ENCODE measurements at regions not wholly inside any gene's neighbourhood (a gene's known extent, or its start where the extent isn't known, plus 50 kb on each side); places are given as distances from the start of the nearest gene placed in this dataset.
"Not testable (repeated sequence)": the region's sequence is repeated elsewhere in the genome, so short reads cannot be mapped to it uniquely, and the experiment has no call there.

DNA sequence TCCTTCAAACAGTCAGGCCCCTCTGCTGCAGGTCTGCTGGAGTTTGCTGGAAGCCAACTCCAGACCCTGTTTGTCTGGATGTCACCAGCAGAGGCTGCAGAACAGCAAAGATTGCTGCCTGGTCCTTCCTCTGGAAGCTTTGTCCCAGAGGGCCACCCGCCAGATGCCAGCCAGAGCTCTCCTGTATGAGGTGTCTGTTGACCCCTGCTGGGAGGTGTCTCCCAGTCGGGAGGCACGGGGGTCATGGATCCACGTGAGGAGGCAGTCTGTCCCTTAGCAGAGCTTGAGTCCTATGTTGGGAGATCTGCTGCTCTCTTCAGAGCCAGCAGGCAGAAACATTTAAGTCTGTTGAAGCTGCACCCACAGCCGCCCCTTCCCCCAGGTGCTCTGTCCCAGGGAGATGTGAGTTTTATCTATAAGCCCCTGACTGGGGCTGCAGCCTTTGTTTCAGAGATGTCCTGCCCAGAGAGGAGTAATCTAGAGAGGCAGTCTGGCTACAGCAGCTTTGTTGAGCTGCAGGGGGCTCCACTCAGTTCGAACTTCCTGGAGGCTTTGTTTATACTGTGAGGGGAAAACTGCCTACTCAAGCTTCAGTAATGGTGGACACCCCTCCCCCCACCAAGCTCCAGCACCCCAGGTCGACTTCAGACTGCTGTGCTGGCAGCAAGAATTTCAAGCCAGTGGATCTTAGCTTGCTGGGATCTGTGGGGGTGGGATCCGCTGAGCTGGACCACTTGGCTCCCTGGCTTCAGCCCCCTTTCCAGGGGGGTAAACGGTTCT is 72.1 kb downstream of the OGFRL1 start:
- H3K4me1 ChIP-seq (ENCODE audit: control insufficient read depth in 2 of 2, insufficient read depth in 2 of 2, low read length in 2 of 2); H3K27ac ChIP-seq (ENCODE audit: low read depth in 1 of 2, low read length in 1 of 2); H3K4me3 ChIP-seq (ENCODE audit: low read length in 2 of 2); H3K36me3 ChIP-seq (ENCODE audit: control insufficient read depth in 2 of 2, insufficient read depth in 2 of 2, low read length in 1 of 2); H3K9me3 ChIP-seq (ENCODE audit: control insufficient read depth in 2 of 2, insufficient read depth in 1 of 2, low read length in 1 of 2); DNase-seq (ENCODE audit: low read depth in 6 of 9, low spot score in 9 of 9); H3K27me3 ChIP-seq (ENCODE audit: control insufficient read depth in 2 of 2, insufficient read depth in 1 of 2, low read length in 1 of 2): not testable (repeated sequence)
- WGBS, result 95% methylated on average over 9 of the region's 9 CpGs

DNA sequence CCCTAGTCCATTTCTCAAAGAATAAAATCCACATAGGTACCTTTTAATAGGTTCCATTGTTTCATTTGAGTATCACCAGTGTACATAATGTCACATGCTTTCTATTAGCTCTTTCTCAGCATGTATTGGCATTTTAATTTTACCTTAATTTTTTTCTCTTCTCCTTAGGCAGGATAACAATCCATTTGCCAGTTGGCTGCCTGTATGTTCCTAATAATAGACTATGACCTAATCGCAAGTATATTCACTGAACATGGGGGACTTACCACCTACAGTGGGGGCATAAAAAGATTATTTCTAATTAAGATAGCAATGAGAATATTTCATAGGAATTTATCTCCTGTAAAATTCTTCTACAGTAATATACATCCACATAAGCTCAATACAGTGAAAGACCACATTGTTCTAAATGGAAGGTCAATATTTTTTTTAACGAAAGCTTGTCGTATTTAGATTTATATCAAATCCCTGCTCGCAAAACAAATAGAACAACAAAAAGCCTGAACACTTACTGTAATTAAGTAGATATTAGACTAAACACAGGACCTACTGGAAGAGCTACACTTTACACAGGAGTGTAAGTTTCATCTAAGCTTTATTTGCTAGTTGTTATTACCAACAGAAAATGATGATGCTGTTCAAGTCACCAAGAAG is 76.4 kb downstream of the OGFRL1 start:
- H3K27ac ChIP-seq (ENCODE audit: low read depth in 1 of 2, low read length in 1 of 2), result no peak overlapping the region
- no peak for DNase-seq (ENCODE audit: low read depth in 6 of 9, low spot score in 9 of 9)
- WGBS, result 97% methylated on average over 4 of the region's 4 CpGs

DNA sequence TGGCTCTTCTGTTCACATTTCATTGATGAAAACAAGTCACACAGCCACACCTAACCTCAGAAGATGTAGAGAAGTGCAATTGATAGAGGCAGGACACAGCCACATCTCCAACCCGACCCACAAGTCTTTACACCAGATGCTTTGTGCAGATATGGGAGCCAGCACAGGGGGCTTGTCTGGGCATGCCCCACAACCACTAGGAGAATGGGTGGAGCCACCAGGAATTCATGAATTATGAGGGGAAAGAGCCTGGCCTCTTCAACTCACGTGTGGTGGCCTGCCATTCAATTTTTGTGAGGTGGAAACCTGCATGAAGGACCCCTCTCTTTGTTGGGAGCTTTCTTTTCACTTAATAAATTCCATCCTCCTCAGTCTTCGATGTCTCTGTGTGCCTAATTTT is 79.1 kb downstream of the OGFRL1 start:
- no peak for DNase-seq (ENCODE audit: low read depth in 6 of 9, low spot score in 9 of 9)
- WGBS, result 60% methylated on average over 3 of the region's 3 CpGs
- Histone ChIP-seq H3K27ac (ENCODE audit: low read depth in 1 of 2, low read length in 1 of 2) (no peak overlapping the region), H3K4me3 (ENCODE audit: low read length in 2 of 2) (no peak overlapping the region), H3K36me3 (ENCODE audit: control insufficient read depth in 2 of 2, insufficient read depth in 2 of 2, low read length in 1 of 2) (no peaks in the 10 kb centered on the region), H3K27me3 (ENCODE audit: control insufficient read depth in 2 of 2, insufficient read depth in 1 of 2, low read length in 1 of 2) (no peaks in the 10 kb centered on the region), H3K9me3 (ENCODE audit: control insufficient read depth in 2 of 2, insufficient read depth in 1 of 2, low read length in 1 of 2) (no peaks in the 10 kb centered on the region), H3K4me1 (ENCODE audit: control insufficient read depth in 2 of 2, insufficient read depth in 2 of 2, low read length in 2 of 2) (no peaks in the 10 kb centered on the region)

More for the DNA sequence above, 76.4 kb downstream of the OGFRL1 start:
- Histone ChIP-seq H3K36me3 (ENCODE audit: control insufficient read depth in 2 of 2, insufficient read depth in 2 of 2, low read length in 1 of 2) (no peaks in the 10 kb centered on the region), H3K9me3 (ENCODE audit: control insufficient read depth in 2 of 2, insufficient read depth in 1 of 2, low read length in 1 of 2) (no peaks in the 10 kb centered on the region), H3K4me1 (ENCODE audit: control insufficient read depth in 2 of 2, insufficient read depth in 2 of 2, low read length in 2 of 2) (no peaks in the 10 kb centered on the region), H3K27me3 (ENCODE audit: control insufficient read depth in 2 of 2, insufficient read depth in 1 of 2, low read length in 1 of 2) (no peaks in the 10 kb centered on the region), H3K4me3 (ENCODE audit: low read length in 2 of 2) (no peak overlapping the region)

- 95% methylated on average over 2 of the region's 2 CpGs for WGBS
- Histone ChIP-seq H3K9me3 (ENCODE audit: control insufficient read depth in 2 of 2, insufficient read depth in 1 of 2, low read length in 1 of 2) (no peaks in the 10 kb centered on the region), H3K4me3 (ENCODE audit: low read length in 2 of 2) (no peak overlapping the region), H3K4me1 (ENCODE audit: control insufficient read depth in 2 of 2, insufficient read depth in 2 of 2, low read length in 2 of 2) (no peaks in the 10 kb centered on the region), H3K27ac (ENCODE audit: low read depth in 1 of 2, low read length in 1 of 2) (no peak overlapping the region), H3K27me3 (ENCODE audit: control insufficient read depth in 2 of 2, insufficient read depth in 1 of 2, low read length in 1 of 2) (no peaks in the 10 kb centered on the region), H3K36me3 (ENCODE audit: control insufficient read depth in 2 of 2, insufficient read depth in 2 of 2, low read length in 1 of 2) (no peaks in the 10 kb centered on the region)
- DNase-seq (ENCODE audit: low read depth in 6 of 9, low spot score in 9 of 9), result no peak
Measured at GRCh38 chr6:71368284-71368683, 79.7 kb downstream of the OGFRL1 start.

GRCh38 chr6:71371559-71371958 is 82.9 kb downstream of the OGFRL1 start:
- no peaks in the 10 kb centered on the region for H3K4me1 ChIP-seq (ENCODE audit: control insufficient read depth in 2 of 2, insufficient read depth in 2 of 2, low read length in 2 of 2)
- H3K27ac ChIP-seq (ENCODE audit: low read depth in 1 of 2, low read length in 1 of 2), result no peak overlapping the region
- H3K9me3 ChIP-seq (ENCODE audit: control insufficient read depth in 2 of 2, insufficient read depth in 1 of 2, low read length in 1 of 2), result no peaks in the 10 kb centered on the region
- 93% methylated on average over 1 of the region's 1 CpG for WGBS
- no peak overlapping the region for H3K4me3 ChIP-seq (ENCODE audit: low read length in 2 of 2)
- no peaks in the 10 kb centered on the region for H3K27me3 ChIP-seq (ENCODE audit: control insufficient read depth in 2 of 2, insufficient read depth in 1 of 2, low read length in 1 of 2)
- no peaks in the 10 kb centered on the region for H3K36me3 ChIP-seq (ENCODE audit: control insufficient read depth in 2 of 2, insufficient read depth in 2 of 2, low read length in 1 of 2)
- no peak for DNase-seq (ENCODE audit: low read depth in 6 of 9, low spot score in 9 of 9)

DNA sequence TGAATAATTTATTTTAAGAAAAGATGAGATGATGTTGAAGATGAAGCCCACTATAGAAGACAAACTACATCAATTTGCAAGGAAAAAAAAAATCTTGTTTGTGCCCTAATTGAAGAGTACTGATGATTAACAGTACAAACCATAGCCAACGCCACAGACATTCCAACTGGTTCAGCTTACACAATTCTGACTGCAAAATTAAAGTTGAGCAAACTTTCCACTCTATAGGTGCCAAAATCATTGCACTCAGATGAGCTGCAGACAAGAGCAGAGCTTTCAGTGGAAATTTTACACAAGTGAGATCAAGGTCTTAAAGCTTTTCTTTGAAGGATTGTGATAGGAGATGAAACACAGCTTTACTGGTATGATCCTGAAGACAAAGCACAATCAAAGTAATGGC is 85.3 kb downstream of the OGFRL1 start:
- H3K9me3 ChIP-seq (ENCODE audit: control insufficient read depth in 2 of 2, insufficient read depth in 1 of 2, low read length in 1 of 2), result no peaks in the 10 kb centered on the region
- no peaks in the 10 kb centered on the region for H3K27me3 ChIP-seq (ENCODE audit: control insufficient read depth in 2 of 2, insufficient read depth in 1 of 2, low read length in 1 of 2)
- WGBS, result 95% methylated on average over 1 of the region's 1 CpG
- no peak overlapping the region for H3K4me3 ChIP-seq (ENCODE audit: low read length in 2 of 2)
- no peak overlapping the region for H3K27ac ChIP-seq (ENCODE audit: low read depth in 1 of 2, low read length in 1 of 2)
- DNase-seq (ENCODE audit: low read depth in 6 of 9, low spot score in 9 of 9), result no peak
- H3K36me3 ChIP-seq (ENCODE audit: control insufficient read depth in 2 of 2, insufficient read depth in 2 of 2, low read length in 1 of 2), result no peaks in the 10 kb centered on the region
- H3K4me1 ChIP-seq (ENCODE audit: control insufficient read depth in 2 of 2, insufficient read depth in 2 of 2, low read length in 2 of 2), result no peaks in the 10 kb centered on the region

DNA sequence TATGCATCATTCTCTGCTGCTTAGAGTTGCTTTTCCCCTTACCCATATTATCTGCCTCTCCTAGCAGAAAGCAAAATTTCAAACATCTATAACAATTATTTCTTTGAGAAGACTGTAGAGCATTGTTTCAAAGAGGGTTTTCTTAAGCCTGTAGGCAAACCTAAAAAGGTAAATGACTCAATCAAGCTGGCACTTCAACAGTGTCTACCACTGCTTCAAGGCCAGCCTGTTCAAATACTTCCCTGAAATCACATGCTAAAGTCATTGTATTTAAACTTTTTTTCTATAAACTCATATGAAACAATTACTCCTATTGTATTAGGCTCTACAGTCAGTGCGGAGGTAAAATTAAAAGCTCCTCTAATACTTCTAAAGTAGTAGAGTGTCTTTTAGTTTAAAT is 87.1 kb downstream of the OGFRL1 start:
- 100% methylated on average over 1 of the region's 1 CpG for WGBS
- no peaks in the 10 kb centered on the region for H3K4me1 ChIP-seq (ENCODE audit: control insufficient read depth in 2 of 2, insufficient read depth in 2 of 2, low read length in 2 of 2)
- H3K27ac ChIP-seq (ENCODE audit: low read depth in 1 of 2, low read length in 1 of 2), result no peak overlapping the region
- no peak overlapping the region for H3K4me3 ChIP-seq (ENCODE audit: low read length in 2 of 2)
- no peaks in the 10 kb centered on the region for H3K36me3 ChIP-seq (ENCODE audit: control insufficient read depth in 2 of 2, insufficient read depth in 2 of 2, low read length in 1 of 2)
- H3K27me3 ChIP-seq (ENCODE audit: control insufficient read depth in 2 of 2, insufficient read depth in 1 of 2, low read length in 1 of 2), result no peaks in the 10 kb centered on the region
- no peaks in the 10 kb centered on the region for H3K9me3 ChIP-seq (ENCODE audit: control insufficient read depth in 2 of 2, insufficient read depth in 1 of 2, low read length in 1 of 2)
- no peak for DNase-seq (ENCODE audit: low read depth in 6 of 9, low spot score in 9 of 9)

DNA sequence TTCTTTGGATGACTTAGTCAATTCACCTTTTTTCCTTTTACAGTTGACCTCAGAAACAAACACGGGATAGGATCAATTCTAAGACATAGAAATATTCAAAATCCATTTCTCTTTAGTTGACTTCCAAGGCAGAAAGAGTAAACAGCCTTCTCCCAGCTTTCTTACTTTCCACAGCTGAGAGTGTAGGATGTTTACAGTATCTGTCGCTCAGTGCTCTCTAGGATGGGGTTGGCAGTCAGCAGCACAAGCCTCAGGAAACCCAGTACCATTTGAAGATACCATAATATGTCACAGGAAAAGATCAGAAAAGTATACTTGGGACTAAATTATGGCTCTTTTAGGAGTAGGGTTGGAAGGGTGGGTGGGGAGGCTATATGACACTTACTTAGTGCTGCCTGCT is 88.2 kb downstream of the OGFRL1 start:
- H3K27ac ChIP-seq (ENCODE audit: low read depth in 1 of 2, low read length in 1 of 2), result no peak overlapping the region
- no peak for DNase-seq (ENCODE audit: low read depth in 6 of 9, low spot score in 9 of 9)
- no peaks in the 10 kb centered on the region for H3K9me3 ChIP-seq (ENCODE audit: control insufficient read depth in 2 of 2, insufficient read depth in 1 of 2, low read length in 1 of 2)
- 96% methylated on average over 2 of the region's 2 CpGs for WGBS
- no peaks in the 10 kb centered on the region for H3K27me3 ChIP-seq (ENCODE audit: control insufficient read depth in 2 of 2, insufficient read depth in 1 of 2, low read length in 1 of 2)
- no peaks in the 10 kb centered on the region for H3K36me3 ChIP-seq (ENCODE audit: control insufficient read depth in 2 of 2, insufficient read depth in 2 of 2, low read length in 1 of 2)
- no peaks in the 10 kb centered on the region for H3K4me1 ChIP-seq (ENCODE audit: control insufficient read depth in 2 of 2, insufficient read depth in 2 of 2, low read length in 2 of 2)
- H3K4me3 ChIP-seq (ENCODE audit: low read length in 2 of 2), result no peak overlapping the region

- no peak for DNase-seq (ENCODE audit: low read depth in 6 of 9, low spot score in 9 of 9)
- Histone ChIP-seq H3K4me1 (ENCODE audit: control insufficient read depth in 2 of 2, insufficient read depth in 2 of 2, low read length in 2 of 2) (no peaks in the 10 kb centered on the region), H3K27ac (ENCODE audit: low read depth in 1 of 2, low read length in 1 of 2) (no peak overlapping the region), H3K27me3 (ENCODE audit: control insufficient read depth in 2 of 2, insufficient read depth in 1 of 2, low read length in 1 of 2) (no peaks in the 10 kb centered on the region), H3K9me3 (ENCODE audit: control insufficient read depth in 2 of 2, insufficient read depth in 1 of 2, low read length in 1 of 2) (no peaks in the 10 kb centered on the region), H3K4me3 (ENCODE audit: low read length in 2 of 2) (no peak overlapping the region), H3K36me3 (ENCODE audit: control insufficient read depth in 2 of 2, insufficient read depth in 2 of 2, low read length in 1 of 2) (no peaks in the 10 kb centered on the region)
- 82% methylated on average over 4 of the region's 4 CpGs for WGBS
Measured at GRCh38 chr6:71383476-71383875, 94.9 kb downstream of the OGFRL1 start.

Data from thymus (tissue), 11 donors.